Heart left ventricle (tissue), 16 donors: ENCODE measurements at regions not wholly inside any gene's neighbourhood (a gene's known extent, or its start where the extent isn't known, plus 50 kb on each side); places are given as distances from the start of the nearest gene placed in this dataset.

Experiments
- ATAC-seq, 4 donors: fragments of 200-7000 bp; cut with Tn5 transposase; one replicate each; pipeline ENCODE4 v1.9.1; 2020 to 2022; ENCODE audit warnings: moderate library complexity in 4 of 4, mild to moderate bottlenecking in 3 of 4, moderate number of reproducible peaks in 1 of 4
- DNase-seq, 5 donors: peaks; one replicate each; pipeline ENCODE4 v3.0.0-alpha.2; 2020
- H3K27ac ChIP-seq, 12 donors: fragments of 200-600 bp; sonication (generic) in 4 of 12; one replicate each; pipeline versions ENCODE4 v1.5.0 to v1.8.0; 2016 to 2022; ENCODE audit warnings: mild to moderate bottlenecking in 2 of 12
- H3K27me3 ChIP-seq, 9 donors: fragments of 200-600 bp; sonication (generic) in 2 of 9; one replicate each; pipeline versions ENCODE4 v1.5.1 to v1.8.0; 2016 to 2022; ENCODE audit warnings: mild to moderate bottlenecking in 3 of 9
- H3K36me3 ChIP-seq, 9 donors: fragments of 200-600 bp; sonication (generic) in 2 of 9; one replicate each; pipeline versions ENCODE4 v1.5.0 to v1.8.0; 2018 to 2022; ENCODE audit warnings: mild to moderate bottlenecking in 2 of 9
- H3K4me1 ChIP-seq, 12 donors: fragments of 200-600 bp; sonication (generic) in 4 of 12; one replicate each; pipeline versions ENCODE4 v1.5.0 to v1.8.0; 2016 to 2022; ENCODE audit warnings: mild to moderate bottlenecking in 3 of 12
- H3K4me3 ChIP-seq, 12 donors: fragments of 200-600 bp; sonication (generic) in 4 of 12; one replicate each; pipeline versions ENCODE4 v1.5.0 to v1.8.0; 2017 to 2022; ENCODE audit warnings: mild to moderate bottlenecking in 9 of 12, moderate library complexity in 4 of 12
- H3K9me3 ChIP-seq, 12 donors: fragments of 200-600 bp; sonication (generic) in 4 of 12; one replicate each; pipeline versions ENCODE4 v1.5.0 to v1.8.0; 2016 to 2022; ENCODE audit warnings: mild to moderate bottlenecking in 1 of 12
- POLR2A ChIP-seq, 2 donors: fragments of 450-650 bp; IDR thresholded peaks; one replicate each; pipeline ENCODE4 v1.6.1; 2017; ENCODE audit warnings: antibody characterized with exemption in 2 of 2, mild to moderate bottlenecking in 2 of 2, moderate library complexity in 2 of 2
- WGBS, 4 donors: extraction: QIAGEN DNeasy Blood & Tissue Kit in 2 of 4; methylation state at CpG; one replicate each; pipeline versions ENCODE4 v1.1.5 to v1.1.7; 2013 to 2018; 5-methylcytosine and 5-hydroxymethylcytosine counted together
- intact Hi-C, 10 donors: fragments of 100-400 bp; cut with DNase I; formaldehyde crosslinking; loops; one replicate each; pipeline versions ENCODE4 v1.11.1 to v1.14.2; 2022
- TF ChIP-seq, protein P1 (sequence below), 12 donors: fragments of 200-600 bp; sonication (generic) in 4 of 12; IDR thresholded peaks; one replicate each; pipeline versions ENCODE4 v1.5.0 to v1.8.0; 2018 to 2022; ENCODE audit warnings: antibody characterized with exemption in 12 of 12, mild to moderate bottlenecking in 5 of 12
- donor health status: ischemic (EF 13 %, LVEDD 7.1; RV severe dilation, severe dysfunction).
- donor health status: healthy with polysubstance abuse.
- donor health status: DM: no; HTN: yes; CAD: no.
- donor health status: DM: no; HTN: no; CAD: no.
- donor health status: ischemic (EF 25% LVEDD 6.9; RV normal size, moderate dysfunction).
- donor health status: ischemic (EF 25% LVEDD 5.7; RV mildly dilated, moderate dysfunction).
- donor health status: healthy.
- donor health status: DM: yes; HTN: yes; CAD: no.
- donor health status: ischemic (EF 35%, LVEDD 5.7; RV mildly dilated, moderate dysfunction).
- donor health status: nonischemic (EF 11% LVEDD 7.7; RV severe dilation, severe dysfunction).
- donor health status: DM: yes; HTN: yes; CAD: no.
- donor health status: PGD.
- donor health status: ischemic (EF 29% LVEDD 5.4; RV normal size, mild dysfunction).
- donor health status: nonischemic (EF 23%, LVEDD 6.1; RV moderate dilation, normal function).

DNA sequence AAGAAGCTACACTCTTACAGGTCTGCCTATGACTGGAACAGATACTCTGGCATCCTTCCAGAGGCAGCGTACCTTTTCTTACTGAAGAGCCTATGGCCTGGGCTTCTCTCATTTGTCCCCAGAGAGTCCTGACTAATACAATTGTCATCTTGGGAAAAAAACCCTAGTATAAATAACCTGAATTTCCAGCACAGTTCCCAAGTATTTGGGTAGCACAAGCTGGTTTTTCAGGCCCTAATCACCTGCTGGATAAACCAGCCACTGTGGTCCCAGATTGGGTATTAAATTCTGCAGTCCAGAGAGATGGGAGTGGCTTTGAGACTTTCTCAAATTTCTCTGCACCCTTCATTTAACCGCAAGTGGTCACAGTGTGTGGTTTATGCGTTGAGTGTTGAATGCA, 186.8 kb upstream of the NEBL start:
- Histone ChIP-seq H3K9me3 (no peaks in the 10 kb centered on the region), H3K4me3 (no peak overlapping the region), H3K36me3 (no peaks in the 10 kb centered on the region), H3K4me1 (peaks cover 0 to 3% (median 0%) of the 10 kb centered on the region in 12 donors), H3K27ac (no peak overlapping the region), H3K27me3 (no peaks in the 10 kb centered on the region)
- intact Hi-C loops, result loop anchor here in 4 of 10 donors (5.0 to 10.0 kb wide), 5 partner anchors 188 to 658 kb away; no protein-coding TSS in a partner anchor
- no peak for TF ChIP-seq POLR2A (IDR thresholded peaks at IDR 0.05)
- TF ChIP-seq, protein P1, sequence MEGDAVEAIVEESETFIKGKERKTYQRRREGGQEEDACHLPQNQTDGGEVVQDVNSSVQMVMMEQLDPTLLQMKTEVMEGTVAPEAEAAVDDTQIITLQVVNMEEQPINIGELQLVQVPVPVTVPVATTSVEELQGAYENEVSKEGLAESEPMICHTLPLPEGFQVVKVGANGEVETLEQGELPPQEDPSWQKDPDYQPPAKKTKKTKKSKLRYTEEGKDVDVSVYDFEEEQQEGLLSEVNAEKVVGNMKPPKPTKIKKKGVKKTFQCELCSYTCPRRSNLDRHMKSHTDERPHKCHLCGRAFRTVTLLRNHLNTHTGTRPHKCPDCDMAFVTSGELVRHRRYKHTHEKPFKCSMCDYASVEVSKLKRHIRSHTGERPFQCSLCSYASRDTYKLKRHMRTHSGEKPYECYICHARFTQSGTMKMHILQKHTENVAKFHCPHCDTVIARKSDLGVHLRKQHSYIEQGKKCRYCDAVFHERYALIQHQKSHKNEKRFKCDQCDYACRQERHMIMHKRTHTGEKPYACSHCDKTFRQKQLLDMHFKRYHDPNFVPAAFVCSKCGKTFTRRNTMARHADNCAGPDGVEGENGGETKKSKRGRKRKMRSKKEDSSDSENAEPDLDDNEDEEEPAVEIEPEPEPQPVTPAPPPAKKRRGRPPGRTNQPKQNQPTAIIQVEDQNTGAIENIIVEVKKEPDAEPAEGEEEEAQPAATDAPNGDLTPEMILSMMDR (IDR thresholded peaks at IDR 0.05), result no peak
- 74 to 82% (median 77%) methylated on average over 3 of the region's 3 CpGs for WGBS, 4 donors
- ATAC-seq, result no peak
- no peak for DNase-seq

GRCh38 chr10:21082206-21082605, 185.1 kb upstream of the NEBL start:
- no peak for ATAC-seq
- TF ChIP-seq, protein P1 (IDR thresholded peaks at IDR 0.05), result no peak
- no peak for TF ChIP-seq POLR2A (IDR thresholded peaks at IDR 0.05)
- Histone ChIP-seq H3K4me1 (peaks cover 0 to 8% (median 0%) of the 10 kb centered on the region in 12 donors), H3K36me3 (no peaks in the 10 kb centered on the region), H3K9me3 (no peaks in the 10 kb centered on the region), H3K27me3 (no peaks in the 10 kb centered on the region), H3K4me3 (no peak overlapping the region), H3K27ac (no peak overlapping the region)
- no peak for DNase-seq
- intact Hi-C loops, result loop anchor here in 4 of 10 donors (5.0 to 10.0 kb wide), 5 partner anchors 190 to 660 kb away; no protein-coding TSS in a partner anchor

DNA sequence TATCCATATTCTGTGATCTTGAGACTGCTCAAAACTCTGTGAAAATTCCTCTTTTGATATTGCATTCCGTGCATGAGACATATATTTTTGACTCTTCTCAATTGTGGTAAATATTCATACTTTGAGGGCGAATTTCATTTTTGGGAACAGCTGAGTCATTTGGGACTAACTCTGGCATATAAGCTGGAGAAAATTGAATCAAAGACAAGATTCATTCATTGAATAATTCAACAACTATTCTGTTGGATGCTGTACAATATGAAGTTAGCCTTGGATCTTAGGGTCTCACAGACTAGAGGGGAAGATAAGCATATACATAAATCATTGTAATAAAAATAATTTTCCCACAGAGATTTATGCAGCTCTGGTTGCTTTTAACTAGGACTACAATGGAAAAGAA, 183.2 kb upstream of the NEBL start:
- no peak overlapping the region for H3K4me3 ChIP-seq
- no peak for ATAC-seq
- H3K9me3 ChIP-seq, result no peaks in the 10 kb centered on the region

GRCh38 chr10:21079330-21079658, 182.2 kb upstream of the NEBL start:
- no peaks in the 10 kb centered on the region for H3K27me3 ChIP-seq
- DNase-seq, result no peak
- no peaks in the 10 kb centered on the region for H3K36me3 ChIP-seq
- peaks cover 0 to 11% (median 0%) of the 10 kb centered on the region in 12 donors for H3K4me1 ChIP-seq
- no peak overlapping the region for H3K27ac ChIP-seq
- H3K4me3 ChIP-seq, result no peak overlapping the region
- intact Hi-C loops, result loop anchor here (2.0 to 10.0 kb wide), 11 partner anchors 182 to 1910 kb away; partner anchors contain the start of gene NEBL (in 3 of the 10)
- H3K9me3 ChIP-seq, result no peaks in the 10 kb centered on the region
- TF ChIP-seq, protein P1 (IDR thresholded peaks at IDR 0.05), result no peak
- no peak for TF ChIP-seq POLR2A (IDR thresholded peaks at IDR 0.05)
- ATAC-seq, result no peak

More for the DNA sequence above, 183.2 kb upstream of the NEBL start:
- H3K4me1 ChIP-seq, result peaks cover 0 to 11% (median 0%) of the 10 kb centered on the region in 12 donors
- no peak overlapping the region for H3K27ac ChIP-seq
- no peaks in the 10 kb centered on the region for H3K36me3 ChIP-seq
- H3K27me3 ChIP-seq, result no peaks in the 10 kb centered on the region
- WGBS, 4 donors, result 67 to 79% (median 73%) methylated on average over 2 of the region's 2 CpGs
- intact Hi-C loops, result loop anchor here in 5 of 10 donors (2.0 to 10.0 kb wide), 6 partner anchors 191 to 662 kb away; no protein-coding TSS in a partner anchor
- DNase-seq, result no peak
- TF ChIP-seq, protein P1 (IDR thresholded peaks at IDR 0.05), result no peak
- TF ChIP-seq POLR2A (IDR thresholded peaks at IDR 0.05), result no peak
